ENCODE measurements at regions not wholly inside any gene's neighbourhood (a gene's known extent, or its start where the extent isn't known, plus 50 kb on each side); places are given as distances from the start of the nearest gene placed in this dataset.

DNA sequence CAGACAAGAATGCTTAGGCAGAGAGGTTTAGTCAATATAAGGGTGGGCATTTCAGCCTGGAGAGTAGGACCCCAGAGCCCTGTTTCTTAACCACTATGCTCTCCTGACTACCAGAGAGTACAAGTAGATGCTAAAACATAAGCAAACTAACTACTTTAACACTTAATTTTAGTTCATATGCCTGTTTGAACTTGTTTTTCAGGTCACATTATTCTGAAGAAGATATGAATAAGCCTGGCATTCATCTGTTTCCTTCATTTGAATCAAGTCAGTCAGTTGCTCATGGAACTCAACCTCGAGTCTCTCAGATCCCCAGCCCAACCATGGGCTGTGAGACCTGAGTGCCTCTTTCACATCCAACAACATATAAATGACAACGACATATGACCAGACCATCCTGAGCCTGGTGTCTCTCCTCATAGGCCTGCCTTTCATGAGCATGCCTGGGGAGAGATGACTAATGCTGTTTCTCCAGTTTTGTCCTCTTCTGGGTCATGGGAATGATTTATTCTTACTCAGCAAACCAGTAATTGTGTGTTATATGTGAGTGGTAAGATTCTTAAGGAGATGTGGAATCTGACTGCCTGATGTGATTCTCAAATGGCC lies 251.1 kb upstream of the BTG1 start:
- Histone ChIP-seq H3K79me2 (ENCODE audit: insufficient read depth, low read length) (no peaks in the 10 kb centered on the region), H2AFZ (ENCODE audit: low read depth, low read length, poor library complexity, severe bottlenecking) (no peak overlapping the region), H3K27ac (ENCODE audit: low read depth, low read length) (no peak overlapping the region), H3K9me3 (ENCODE audit: control insufficient read depth in 1 of 2, insufficient read depth in 1 of 2, low read depth in 1 of 2, low read length in 2 of 2) (peaks cover 0 to 5% of the 10 kb centered on the region in 2 experiments; a peak in 1 of 4 replicates), H3K9me2 (ENCODE audit: insufficient read depth) (no peaks in the 10 kb centered on the region), H3K36me3 (ENCODE audit: control insufficient read depth in 1 of 2, insufficient read depth in 2 of 2, low read length in 2 of 2) (no peaks in the 10 kb centered on the region), H3K9ac (ENCODE audit: low read length) (no peak overlapping the region), H4K20me1 (ENCODE audit: insufficient read depth) (no peaks in the 10 kb centered on the region), H3K4me3 (replicated peaks in 1 of 2; ENCODE audit: low read depth in 1 of 2, low read length in 2 of 2) (no peak overlapping the region), H3K4me1 (ENCODE audit: control insufficient read depth in 1 of 2, insufficient read depth in 2 of 2, low read length in 2 of 2) (no peaks in the 10 kb centered on the region), H3K27me3 (ENCODE audit: insufficient read depth, low read length) (no peaks in the 10 kb centered on the region), H3K4me2 (ENCODE audit: low read length) (no peak overlapping the region)
- ChIA-PET CTCF (no interaction called here), POLR2A (no interaction called here), RAD21 (ENCODE audit: low non-redundant PET in 1 of 2, low total read pairs in 2 of 2, uncharacterized antibody in 2 of 2, unreplicated experiment in 2 of 2) (no interaction called here)
- DNase-seq (ENCODE audit: low read depth, low spot score): no peak
- no peak for ATAC-seq
- TF ChIP-seq CEBPB (IDR thresholded peaks at IDR 0.05; ENCODE audit: low read depth) (no peak), EZH2 (IDR thresholded peaks at IDR 0.05) (no peak), CBX3 (IDR thresholded peaks at IDR 0.05; ENCODE audit: low read depth) (no peak), POLR2AphosphoS5 (IDR thresholded peaks at IDR 0.05; ENCODE audit: low read depth, low read length) (no peak), YY1 (IDR thresholded peaks at IDR 0.05; ENCODE audit: extremely low read depth, insufficient replicate concordance, low read depth, low read length) (no peak), EGR1 (IDR thresholded peaks at IDR 0.05; ENCODE audit: low read depth) (no peak), RAD21 (IDR thresholded peaks at IDR 0.05; ENCODE audit: low read depth) (no peak), POLR2A (IDR thresholded peaks at IDR 0.05; ENCODE audit: borderline replicate concordance, extremely low read depth, insufficient read depth, insufficient read length) (no peak), SRF (IDR thresholded peaks at IDR 0.05; ENCODE audit: low read depth) (no peak), JUND (IDR thresholded peaks at IDR 0.05) (no peak), ZNF274 (IDR thresholded peaks at IDR 0.05; ENCODE audit: low read depth, low read length) (no peak)
- TF ChIP-seq, protein P1, sequence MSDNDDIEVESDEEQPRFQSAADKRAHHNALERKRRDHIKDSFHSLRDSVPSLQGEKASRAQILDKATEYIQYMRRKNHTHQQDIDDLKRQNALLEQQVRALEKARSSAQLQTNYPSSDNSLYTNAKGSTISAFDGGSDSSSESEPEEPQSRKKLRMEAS (IDR thresholded peaks at IDR 0.05): no peak
- TF ChIP-seq, protein P2, sequence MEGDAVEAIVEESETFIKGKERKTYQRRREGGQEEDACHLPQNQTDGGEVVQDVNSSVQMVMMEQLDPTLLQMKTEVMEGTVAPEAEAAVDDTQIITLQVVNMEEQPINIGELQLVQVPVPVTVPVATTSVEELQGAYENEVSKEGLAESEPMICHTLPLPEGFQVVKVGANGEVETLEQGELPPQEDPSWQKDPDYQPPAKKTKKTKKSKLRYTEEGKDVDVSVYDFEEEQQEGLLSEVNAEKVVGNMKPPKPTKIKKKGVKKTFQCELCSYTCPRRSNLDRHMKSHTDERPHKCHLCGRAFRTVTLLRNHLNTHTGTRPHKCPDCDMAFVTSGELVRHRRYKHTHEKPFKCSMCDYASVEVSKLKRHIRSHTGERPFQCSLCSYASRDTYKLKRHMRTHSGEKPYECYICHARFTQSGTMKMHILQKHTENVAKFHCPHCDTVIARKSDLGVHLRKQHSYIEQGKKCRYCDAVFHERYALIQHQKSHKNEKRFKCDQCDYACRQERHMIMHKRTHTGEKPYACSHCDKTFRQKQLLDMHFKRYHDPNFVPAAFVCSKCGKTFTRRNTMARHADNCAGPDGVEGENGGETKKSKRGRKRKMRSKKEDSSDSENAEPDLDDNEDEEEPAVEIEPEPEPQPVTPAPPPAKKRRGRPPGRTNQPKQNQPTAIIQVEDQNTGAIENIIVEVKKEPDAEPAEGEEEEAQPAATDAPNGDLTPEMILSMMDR (IDR thresholded peaks at IDR 0.05 in 2 of 3, conservative IDR thresholded peaks at IDR 0.05 in 1 of 3; ENCODE audit: borderline replicate concordance in 1 of 3, insufficient read depth in 1 of 3, low read depth in 2 of 3, low read length in 2 of 3): no peak
- intact Hi-C loops (cut with micrococcal nuclease): no loop called here
- no TSS peak for BruUV-seq (replicated peaks)

All from HCT116 (cell line).